ENCODE measurements at regions not wholly inside any gene's neighbourhood (a gene's known extent, or its start where the extent isn't known, plus 50 kb on each side); places are given as distances from the start of the nearest gene placed in this dataset.
"Not testable (repeated sequence)": the region's sequence is repeated elsewhere in the genome, so short reads cannot be mapped to it uniquely, and the experiment has no call there.

DNA sequence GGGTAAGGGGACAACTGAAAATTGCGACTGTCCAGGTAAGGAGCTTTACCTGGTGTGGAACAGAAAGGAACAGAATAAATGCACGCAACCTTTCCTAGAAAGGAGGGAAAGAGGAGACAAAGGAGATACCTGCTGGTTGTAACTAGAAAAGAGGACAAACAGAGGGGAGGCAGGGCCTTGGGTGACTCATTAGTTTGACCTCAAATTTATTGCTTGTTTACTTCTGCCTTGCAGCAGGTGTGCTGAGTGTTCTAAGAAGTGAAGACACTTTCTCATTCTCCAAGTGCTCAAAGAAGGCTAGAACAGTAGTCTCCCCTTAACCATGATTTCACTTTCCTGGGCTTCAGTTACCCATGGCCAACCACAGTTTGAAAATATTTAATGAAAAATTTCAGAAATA lies 123.1 kb upstream of the BOD1L1 start:
- Histone ChIP-seq H3K9me3 (ENCODE audit: control insufficient read depth in 1 of 2, low read length in 2 of 2) (no peaks in the 10 kb centered on the region), H3K27me3 (ENCODE audit: control insufficient read depth in 1 of 2, insufficient read depth in 2 of 2, low read length in 2 of 2) (no peaks in the 10 kb centered on the region), H3K27ac (ENCODE audit: low read depth, low read length) (no peak overlapping the region), H3K4me3 (ENCODE audit: low read depth in 1 of 2, low read length in 2 of 2) (no peak overlapping the region), H3K36me3 (ENCODE audit: control insufficient read depth in 1 of 2, insufficient read depth in 2 of 2, low read length in 2 of 2) (no peaks in the 10 kb centered on the region), H3K9ac (ENCODE audit: low read depth in 1 of 2, low read length in 2 of 2) (no peak overlapping the region), H3K4me1 (ENCODE audit: control insufficient read depth in 1 of 2, insufficient read depth in 2 of 2, low read length in 2 of 2) (peaks cover 0 to 13% of the 10 kb centered on the region in 2 donors)

DNA sequence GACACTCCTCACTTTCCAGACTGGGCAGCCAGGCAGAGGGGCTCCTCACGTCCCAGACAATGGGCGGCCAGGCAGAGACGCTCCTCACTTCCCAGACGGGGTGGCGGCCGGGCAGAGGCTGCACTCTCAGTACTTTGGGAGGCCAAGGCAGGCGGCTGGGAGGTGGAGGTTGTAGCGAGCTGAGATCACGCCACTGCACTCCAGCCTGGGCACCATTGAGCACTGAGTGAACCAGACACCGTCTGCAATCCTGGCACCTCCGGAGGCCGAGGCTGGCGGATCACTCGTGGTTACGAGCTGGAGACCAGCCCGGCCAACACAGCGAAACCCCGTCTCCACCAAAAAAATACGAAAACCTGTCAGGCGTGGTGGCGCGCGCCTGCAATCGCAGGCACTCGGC lies 134.1 kb upstream of the BOD1L1 start:
- not testable (repeated sequence) for H3K4me3 ChIP-seq (ENCODE audit: low read depth in 1 of 2, low read length in 2 of 2); H3K27me3 ChIP-seq (ENCODE audit: control insufficient read depth in 1 of 2, insufficient read depth in 2 of 2, low read length in 2 of 2); H3K27ac ChIP-seq (ENCODE audit: low read depth, low read length); H3K36me3 ChIP-seq (ENCODE audit: control insufficient read depth in 1 of 2, insufficient read depth in 2 of 2, low read length in 2 of 2); H3K4me1 ChIP-seq (ENCODE audit: control insufficient read depth in 1 of 2, insufficient read depth in 2 of 2, low read length in 2 of 2); H3K9me3 ChIP-seq (ENCODE audit: control insufficient read depth in 1 of 2, low read length in 2 of 2); H3K9ac ChIP-seq (ENCODE audit: low read depth in 1 of 2, low read length in 2 of 2)

GRCh38 chr4:13762130-13762529 lies 134.6 kb upstream of the BOD1L1 start:
- Histone ChIP-seq H3K4me3 (ENCODE audit: low read depth in 1 of 2, low read length in 2 of 2) (no peak overlapping the region), H3K36me3 (ENCODE audit: control insufficient read depth in 1 of 2, insufficient read depth in 2 of 2, low read length in 2 of 2) (no peaks in the 10 kb centered on the region), H3K9me3 (ENCODE audit: control insufficient read depth in 1 of 2, low read length in 2 of 2) (peaks cover 2 to 4% of the 10 kb centered on the region in 2 donors), H3K9ac (ENCODE audit: low read depth in 1 of 2, low read length in 2 of 2) (no peak overlapping the region), H3K4me1 (ENCODE audit: control insufficient read depth in 1 of 2, insufficient read depth in 2 of 2, low read length in 2 of 2) (no peaks in the 10 kb centered on the region), H3K27ac (ENCODE audit: low read depth, low read length) (no peak overlapping the region), H3K27me3 (ENCODE audit: control insufficient read depth in 1 of 2, insufficient read depth in 2 of 2, low read length in 2 of 2) (no peaks in the 10 kb centered on the region)

GRCh38 chr4:13763707-13764106 lies 136.2 kb upstream of the BOD1L1 start:
- H3K27me3 ChIP-seq (ENCODE audit: control insufficient read depth in 1 of 2, insufficient read depth in 2 of 2, low read length in 2 of 2) = no peaks in the 10 kb centered on the region
- H3K27ac ChIP-seq (ENCODE audit: low read depth, low read length) = no peak overlapping the region
- H3K4me1 ChIP-seq (ENCODE audit: control insufficient read depth in 1 of 2, insufficient read depth in 2 of 2, low read length in 2 of 2) = no peaks in the 10 kb centered on the region
- H3K4me3 ChIP-seq (ENCODE audit: low read depth in 1 of 2, low read length in 2 of 2) = no peak overlapping the region
- H3K9me3 ChIP-seq (ENCODE audit: control insufficient read depth in 1 of 2, low read length in 2 of 2) = peaks cover 0 to 2% of the 10 kb centered on the region in 2 donors
- no peaks in the 10 kb centered on the region for H3K36me3 ChIP-seq (ENCODE audit: control insufficient read depth in 1 of 2, insufficient read depth in 2 of 2, low read length in 2 of 2)
- H3K9ac ChIP-seq (ENCODE audit: low read depth in 1 of 2, low read length in 2 of 2) = no peak overlapping the region

GRCh38 chr4:13765539-13765938 lies 138.0 kb upstream of the BOD1L1 start:
- Histone ChIP-seq H3K9ac (ENCODE audit: low read depth in 1 of 2, low read length in 2 of 2) (no peak overlapping the region), H3K36me3 (ENCODE audit: control insufficient read depth in 1 of 2, insufficient read depth in 2 of 2, low read length in 2 of 2) (no peaks in the 10 kb centered on the region), H3K27ac (ENCODE audit: low read depth, low read length) (no peak overlapping the region), H3K9me3 (ENCODE audit: control insufficient read depth in 1 of 2, low read length in 2 of 2) (peaks cover 3 to 4% of the 10 kb centered on the region in 2 donors), H3K4me3 (ENCODE audit: low read depth in 1 of 2, low read length in 2 of 2) (no peak overlapping the region), H3K27me3 (ENCODE audit: control insufficient read depth in 1 of 2, insufficient read depth in 2 of 2, low read length in 2 of 2) (no peaks in the 10 kb centered on the region), H3K4me1 (ENCODE audit: control insufficient read depth in 1 of 2, insufficient read depth in 2 of 2, low read length in 2 of 2) (no peaks in the 10 kb centered on the region)

GRCh38 chr4:13766761-13767540 lies 139.4 kb upstream of the BOD1L1 start:
- no peaks in the 10 kb centered on the region for H3K36me3 ChIP-seq (ENCODE audit: control insufficient read depth in 1 of 2, insufficient read depth in 2 of 2, low read length in 2 of 2)

DNA sequence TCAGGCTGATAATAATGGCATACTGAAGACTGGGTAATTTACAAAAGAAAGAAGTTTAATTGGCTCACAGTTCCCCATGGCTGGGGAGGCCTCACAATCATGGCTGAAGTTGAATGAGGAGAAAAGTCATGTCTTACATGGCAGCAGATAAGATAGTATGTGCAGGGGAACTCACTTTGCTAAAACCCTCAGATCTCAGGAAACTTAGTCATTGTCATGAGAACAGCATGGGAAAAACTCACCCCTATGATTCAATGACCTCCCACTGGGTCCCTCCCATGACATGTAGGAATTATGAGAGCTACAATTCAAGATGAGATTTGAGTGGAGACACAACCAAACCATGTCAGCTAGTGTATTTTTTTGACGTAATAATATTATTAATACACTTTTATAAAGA lies 149.8 kb upstream of the BOD1L1 start:
- H3K4me1 ChIP-seq (ENCODE audit: control insufficient read depth in 1 of 2, insufficient read depth in 2 of 2, low read length in 2 of 2) = no peaks in the 10 kb centered on the region

More at GRCh38 chr4:13766761-13767540, 139.4 kb upstream of the BOD1L1 start:
- no peaks in the 10 kb centered on the region for H3K4me1 ChIP-seq (ENCODE audit: control insufficient read depth in 1 of 2, insufficient read depth in 2 of 2, low read length in 2 of 2)
- H3K9ac ChIP-seq (ENCODE audit: low read depth in 1 of 2, low read length in 2 of 2) = no peak overlapping the region
- H3K27ac ChIP-seq (ENCODE audit: low read depth, low read length) = no peak overlapping the region
- H3K9me3 ChIP-seq (ENCODE audit: control insufficient read depth in 1 of 2, low read length in 2 of 2) = peaks cover 5 to 8% of the 10 kb centered on the region in 2 donors
- no peak overlapping the region for H3K4me3 ChIP-seq (ENCODE audit: low read depth in 1 of 2, low read length in 2 of 2)
- no peaks in the 10 kb centered on the region for H3K27me3 ChIP-seq (ENCODE audit: control insufficient read depth in 1 of 2, insufficient read depth in 2 of 2, low read length in 2 of 2)

GRCh38 chr4:13778367-13778766 lies 150.8 kb upstream of the BOD1L1 start:
- no peaks in the 10 kb centered on the region for H3K27me3 ChIP-seq (ENCODE audit: control insufficient read depth in 1 of 2, insufficient read depth in 2 of 2, low read length in 2 of 2)
- no peaks in the 10 kb centered on the region for H3K36me3 ChIP-seq (ENCODE audit: control insufficient read depth in 1 of 2, insufficient read depth in 2 of 2, low read length in 2 of 2)
- H3K9me3 ChIP-seq (ENCODE audit: control insufficient read depth in 1 of 2, low read length in 2 of 2) = peaks cover 8 to 9% of the 10 kb centered on the region in 2 donors
- no peaks in the 10 kb centered on the region for H3K4me1 ChIP-seq (ENCODE audit: control insufficient read depth in 1 of 2, insufficient read depth in 2 of 2, low read length in 2 of 2)
- no peak overlapping the region for H3K27ac ChIP-seq (ENCODE audit: low read depth, low read length)
- no peak overlapping the region for H3K4me3 ChIP-seq (ENCODE audit: low read depth in 1 of 2, low read length in 2 of 2)
- no peak overlapping the region for H3K9ac ChIP-seq (ENCODE audit: low read depth in 1 of 2, low read length in 2 of 2)

More for the DNA sequence above, 149.8 kb upstream of the BOD1L1 start:
- Histone ChIP-seq H3K4me3 (ENCODE audit: low read depth in 1 of 2, low read length in 2 of 2) (no peak overlapping the region), H3K9ac (ENCODE audit: low read depth in 1 of 2, low read length in 2 of 2) (no peak overlapping the region), H3K27me3 (ENCODE audit: control insufficient read depth in 1 of 2, insufficient read depth in 2 of 2, low read length in 2 of 2) (no peaks in the 10 kb centered on the region), H3K27ac (ENCODE audit: low read depth, low read length) (no peak overlapping the region), H3K9me3 (ENCODE audit: control insufficient read depth in 1 of 2, low read length in 2 of 2) (peaks cover 8 to 9% of the 10 kb centered on the region in 2 donors), H3K36me3 (ENCODE audit: control insufficient read depth in 1 of 2, insufficient read depth in 2 of 2, low read length in 2 of 2) (no peaks in the 10 kb centered on the region)

- Histone ChIP-seq H3K4me1 (ENCODE audit: control insufficient read depth in 1 of 2, insufficient read depth in 2 of 2, low read length in 2 of 2) (no peaks in the 10 kb centered on the region), H3K4me3 (ENCODE audit: low read depth in 1 of 2, low read length in 2 of 2) (no peak overlapping the region), H3K36me3 (ENCODE audit: control insufficient read depth in 1 of 2, insufficient read depth in 2 of 2, low read length in 2 of 2) (no peaks in the 10 kb centered on the region), H3K9me3 (ENCODE audit: control insufficient read depth in 1 of 2, low read length in 2 of 2) (no peaks in the 10 kb centered on the region), H3K27ac (ENCODE audit: low read depth, low read length) (no peak overlapping the region), H3K9ac (ENCODE audit: low read depth in 1 of 2, low read length in 2 of 2) (no peak overlapping the region), H3K27me3 (ENCODE audit: control insufficient read depth in 1 of 2, insufficient read depth in 2 of 2, low read length in 2 of 2) (no peaks in the 10 kb centered on the region)
Measured at GRCh38 chr4:13782231-13782630, 154.7 kb upstream of the BOD1L1 start.

- Histone ChIP-seq H3K36me3 (ENCODE audit: control insufficient read depth in 1 of 2, insufficient read depth in 2 of 2, low read length in 2 of 2) (no peaks in the 10 kb centered on the region), H3K27me3 (ENCODE audit: control insufficient read depth in 1 of 2, insufficient read depth in 2 of 2, low read length in 2 of 2) (no peaks in the 10 kb centered on the region), H3K4me3 (ENCODE audit: low read depth in 1 of 2, low read length in 2 of 2) (no peak overlapping the region), H3K9me3 (ENCODE audit: control insufficient read depth in 1 of 2, low read length in 2 of 2) (no peaks in the 10 kb centered on the region), H3K4me1 (ENCODE audit: control insufficient read depth in 1 of 2, insufficient read depth in 2 of 2, low read length in 2 of 2) (no peaks in the 10 kb centered on the region), H3K9ac (ENCODE audit: low read depth in 1 of 2, low read length in 2 of 2) (no peak overlapping the region), H3K27ac (ENCODE audit: low read depth, low read length) (no peak overlapping the region)
Measured at GRCh38 chr4:13783800-13784411, 156.4 kb upstream of the BOD1L1 start.

All from duodenal mucosa (tissue), 2 donors.